Endothelial cell (in vitro differentiated cells): ENCODE measurements at regions not wholly inside any gene's neighbourhood (a gene's known extent, or its start where the extent isn't known, plus 50 kb on each side); places are given as distances from the start of the nearest gene placed in this dataset.

ENCODE experiments used
- DNase-seq: peaks from one replicate; pipeline ENCODE4 v3.0.0; 2021; ENCODE audit warnings: low spot score
- H3K27ac Mint-ChIP-seq: one replicate; pipeline ENCODE4 v1.8.0; 2021; ENCODE audit warnings: mixed read lengths, inconsistent platforms; ENCODE audit not compliant: unreplicated experiment
- H3K27me3 Mint-ChIP-seq: one replicate; pipeline ENCODE4 v1.8.0; 2021; ENCODE audit warnings: mild to moderate bottlenecking, moderate library complexity, mixed read lengths, inconsistent platforms; ENCODE audit not compliant: unreplicated experiment
- H3K36me3 Mint-ChIP-seq: one replicate; pipeline ENCODE4 v1.8.0; 2021; ENCODE audit warnings: mild to moderate bottlenecking, low read depth, mixed read lengths, inconsistent platforms; ENCODE audit not compliant: unreplicated experiment
- H3K4me1 Mint-ChIP-seq: one replicate; pipeline ENCODE4 v1.8.0; 2021; ENCODE audit warnings: mild to moderate bottlenecking, mixed read lengths, inconsistent platforms; ENCODE audit not compliant: unreplicated experiment
- H3K4me3 Mint-ChIP-seq: one replicate; pipeline ENCODE4 v1.8.0; 2021; ENCODE audit warnings: mild to moderate bottlenecking, mixed read lengths, inconsistent platforms; ENCODE audit not compliant: unreplicated experiment
- H3K9me3 Mint-ChIP-seq: one replicate; pipeline ENCODE4 v1.8.0; 2021; ENCODE audit warnings: mixed read lengths, inconsistent platforms; ENCODE audit not compliant: unreplicated experiment
- CTCF ChIP-seq: fragments of 200-600 bp; sonication (generic); IDR thresholded peaks from one replicate; pipeline ENCODE4 v1.5.0; 2021; ENCODE audit warnings: antibody characterized with exemption; ENCODE audit not compliant: unreplicated experiment

- H3K36me3 Mint-ChIP-seq = no peaks in the 10 kb centered on the region
- no peaks in the 10 kb centered on the region for H3K9me3 Mint-ChIP-seq
Measured at GRCh38 chrY:14444550-14444949, 79.8 kb upstream of the NLGN4Y start.

DNA sequence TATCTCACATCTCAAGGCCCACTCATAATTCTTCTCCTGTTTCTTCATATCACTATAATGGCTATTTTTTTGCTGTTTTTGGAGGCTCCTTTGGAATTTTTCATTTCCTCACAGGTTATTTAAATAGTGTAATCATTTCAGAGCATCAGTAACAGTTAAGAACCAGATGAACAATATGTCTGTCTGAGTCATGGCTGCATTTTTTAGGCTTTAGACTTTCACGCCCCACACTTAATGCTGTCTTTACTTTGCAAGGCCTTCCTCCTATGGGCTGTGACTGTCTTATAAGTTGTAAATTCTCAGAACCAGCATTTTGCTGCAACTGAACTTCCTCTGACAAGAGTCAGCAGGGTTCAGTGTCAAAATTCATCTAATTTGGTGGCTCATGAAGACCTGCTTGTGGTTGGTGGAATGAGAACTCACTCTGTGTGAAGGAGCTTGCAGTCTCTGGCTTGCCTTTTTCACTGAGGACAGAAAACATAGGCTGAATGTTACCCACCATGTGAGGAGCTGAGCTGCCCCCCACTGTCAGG lies 56.1 kb upstream of the NLGN4Y start:
- Mint-ChIP-seq H3K9me3 (no peaks in the 10 kb centered on the region), H3K4me1 (peaks cover 9% of the 10 kb centered on the region), H3K4me3 (no peak overlapping the region), H3K27me3 (no peaks in the 10 kb centered on the region), H3K36me3 (no peaks in the 10 kb centered on the region), H3K27ac (no peak overlapping the region)
- no peak for DNase-seq
- TF ChIP-seq CTCF = no peak

More at GRCh38 chrY:14444550-14444949, 79.8 kb upstream of the NLGN4Y start:
- no peak overlapping the region for H3K27ac Mint-ChIP-seq
- TF ChIP-seq CTCF = no peak
- no peak overlapping the region for H3K4me3 Mint-ChIP-seq
- no peak for DNase-seq
- H3K27me3 Mint-ChIP-seq = no peaks in the 10 kb centered on the region
- no peaks in the 10 kb centered on the region for H3K4me1 Mint-ChIP-seq

DNA sequence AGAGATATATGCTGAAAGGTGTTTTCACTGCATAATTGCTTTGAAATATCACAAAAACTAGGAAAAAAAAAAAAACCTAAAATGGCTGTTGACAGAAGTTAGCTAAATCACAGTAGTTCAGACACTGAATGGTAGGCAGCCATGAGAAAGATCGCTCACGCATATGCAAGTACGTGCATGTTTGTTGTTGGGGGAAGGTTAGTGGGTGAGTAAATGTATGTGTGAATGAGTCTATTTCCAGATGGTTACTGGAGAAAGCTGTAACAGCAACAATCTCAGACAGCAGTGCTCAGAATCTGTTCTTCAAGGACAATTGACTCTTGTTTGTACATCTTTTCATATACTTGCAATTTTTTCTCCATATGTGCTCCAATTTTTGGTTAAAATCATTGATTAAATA lies 51.9 kb upstream of the NLGN4Y start:
- Mint-ChIP-seq H3K36me3 (no peaks in the 10 kb centered on the region), H3K4me1 (no peaks in the 10 kb centered on the region), H3K27me3 (no peaks in the 10 kb centered on the region), H3K9me3 (no peaks in the 10 kb centered on the region), H3K27ac (no peak overlapping the region), H3K4me3 (no peak overlapping the region)
- no peak for DNase-seq
- no peak for TF ChIP-seq CTCF

- Mint-ChIP-seq H3K36me3 (no peaks in the 10 kb centered on the region), H3K27me3 (no peaks in the 10 kb centered on the region), H3K27ac (no peak overlapping the region), H3K9me3 (no peaks in the 10 kb centered on the region), H3K4me1 (no peaks in the 10 kb centered on the region), H3K4me3 (no peak overlapping the region)
- no peak for TF ChIP-seq CTCF
- DNase-seq = no peak
Measured at GRCh38 chrY:14473320-14473719, 51.0 kb upstream of the NLGN4Y start.
